Body of pancreas (tissue), 4 donors: ENCODE measurements at regions not wholly inside any gene's neighbourhood (a gene's known extent, or its start where the extent isn't known, plus 50 kb on each side); places are given as distances from the start of the nearest gene placed in this dataset.

Source experiments
- POLR2A ChIP-seq, 3 donors: fragments of 450-650 bp; IDR thresholded peaks; one replicate each; pipeline ENCODE4 v1.6.1; 2016; ENCODE audit warnings: antibody characterized with exemption in 3 of 3, mild to moderate bottlenecking in 2 of 3
- TF ChIP-seq, protein P1 (sequence below), 7 experiments: fragments of 450-650 bp in 4 of 7; fragments of 200-600 bp in 3 of 7; sonication (generic) in 3 of 7; IDR thresholded peaks; one replicate each; pipeline ENCODE4 v1.5.1; 2016 to 2019; ENCODE audit warnings: antibody characterized with exemption in 7 of 7

DNA sequence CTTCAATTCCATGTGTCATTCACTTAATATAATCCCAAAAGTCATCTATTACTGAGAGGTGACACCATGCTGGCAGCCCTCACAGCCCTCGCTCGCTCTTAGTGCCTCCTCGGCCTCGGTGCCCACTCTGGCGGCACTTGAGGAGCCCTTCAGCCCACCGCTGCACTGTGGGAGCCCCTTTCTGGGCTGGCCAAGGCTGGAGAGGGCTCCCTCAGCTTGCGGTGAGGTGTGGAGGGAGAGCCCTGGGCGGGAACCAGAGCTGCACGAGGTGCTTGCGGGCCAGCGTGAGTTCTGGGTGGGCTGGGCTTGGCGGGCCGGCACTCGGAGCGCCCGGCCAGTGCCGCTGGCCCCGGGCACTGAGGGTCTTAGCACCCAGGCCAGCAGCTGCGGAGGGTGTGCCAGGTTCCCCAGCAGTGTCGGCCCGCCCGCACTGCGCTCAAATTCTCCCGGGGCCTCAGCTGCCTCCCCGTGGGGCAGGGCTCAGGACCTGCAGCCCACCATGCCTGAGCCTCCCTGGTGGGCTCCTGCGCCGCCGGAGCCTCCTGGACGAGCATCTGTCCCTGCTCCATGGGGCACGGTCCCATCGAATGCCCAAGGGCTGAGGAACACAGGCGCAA, 374.1 kb downstream of the ELAVL2 start:
- TF ChIP-seq, protein P1, sequence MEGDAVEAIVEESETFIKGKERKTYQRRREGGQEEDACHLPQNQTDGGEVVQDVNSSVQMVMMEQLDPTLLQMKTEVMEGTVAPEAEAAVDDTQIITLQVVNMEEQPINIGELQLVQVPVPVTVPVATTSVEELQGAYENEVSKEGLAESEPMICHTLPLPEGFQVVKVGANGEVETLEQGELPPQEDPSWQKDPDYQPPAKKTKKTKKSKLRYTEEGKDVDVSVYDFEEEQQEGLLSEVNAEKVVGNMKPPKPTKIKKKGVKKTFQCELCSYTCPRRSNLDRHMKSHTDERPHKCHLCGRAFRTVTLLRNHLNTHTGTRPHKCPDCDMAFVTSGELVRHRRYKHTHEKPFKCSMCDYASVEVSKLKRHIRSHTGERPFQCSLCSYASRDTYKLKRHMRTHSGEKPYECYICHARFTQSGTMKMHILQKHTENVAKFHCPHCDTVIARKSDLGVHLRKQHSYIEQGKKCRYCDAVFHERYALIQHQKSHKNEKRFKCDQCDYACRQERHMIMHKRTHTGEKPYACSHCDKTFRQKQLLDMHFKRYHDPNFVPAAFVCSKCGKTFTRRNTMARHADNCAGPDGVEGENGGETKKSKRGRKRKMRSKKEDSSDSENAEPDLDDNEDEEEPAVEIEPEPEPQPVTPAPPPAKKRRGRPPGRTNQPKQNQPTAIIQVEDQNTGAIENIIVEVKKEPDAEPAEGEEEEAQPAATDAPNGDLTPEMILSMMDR (IDR thresholded peaks at IDR 0.05): no peak
- TF ChIP-seq POLR2A (IDR thresholded peaks at IDR 0.05): no peak
